Motor neuron (in vitro differentiated cells): ENCODE measurements at regions not wholly inside any gene's neighbourhood (a gene's known extent, or its start where the extent isn't known, plus 50 kb on each side); places are given as distances from the start of the nearest gene placed in this dataset.
A peak's percentile ranks its signal among the peaks of the same experiment; 100 is the strongest.

ENCODE experiments used
- ATAC-seq, 8 experiments: fragments of 200-7000 bp; cut with Tn5 transposase; replicated peaks in 6 of 8; 2 replicates each; pipeline ENCODE4 v1.8.0; 2021; ENCODE audit warnings: mild to moderate bottlenecking in 8 of 8, moderate library complexity in 8 of 8
- H3K27ac ChIP-seq, 2 donors: fragments of 250-450 bp; sonication (Bioruptor Pico); 2 replicates each; pipeline ENCODE4 v1.9.0; 2021; ENCODE audit warnings: antibody characterized with exemption in 2 of 2, mild to moderate bottlenecking in 2 of 2, moderate library complexity in 1 of 2
- H3K4me1 ChIP-seq, 2 donors: fragments of 250-450 bp; sonication (Bioruptor Pico); replicated peaks in 1 of 2; 2 replicates each; pipeline ENCODE4 v1.6.1; 2021; ENCODE audit warnings: antibody characterized with exemption in 2 of 2, mild to moderate bottlenecking in 2 of 2, moderate library complexity in 1 of 2
- H3K4me3 ChIP-seq, 5 donors: fragments of 250-450 bp; sonication (Bioruptor Pico); 2 replicates each; pipeline ENCODE4 v1.9.0; 2021; ENCODE audit warnings: antibody characterized with exemption in 5 of 5, mild to moderate bottlenecking in 5 of 5, moderate library complexity in 4 of 5
- WGBS, 10 experiments: fragments of 450-650 bp; shearing (Covaris generic); methylation state at CpG; one replicate each; pipeline ENCODE4 v1.0.0; 2022; 5-methylcytosine and 5-hydroxymethylcytosine counted together
- in situ Hi-C, 9 experiments: fragments of 400-800 bp; cut with MboI; loops; one replicate each; pipeline ENCODE4 v1.15.0; 2021; ENCODE audit warnings: low sequenced_read_pairs in 9 of 9, low pct_unique_long_range_greater_than_20kb in 2 of 9; ENCODE audit not compliant: unreplicated experiment in 9 of 9

- Histone ChIP-seq H3K27ac (no peak overlapping the region), H3K4me3 (no peak overlapping the region), H3K4me1 (no peaks in the 10 kb centered on the region)
- peak in 2 of 8 experiments; percentile 17 to 40 for ATAC-seq
- in situ Hi-C loops = no loop called here
These were observed 286.0 kb downstream of the HAO1 start for GRCh38 chr20:7654231-7654630.

- WGBS, 10 experiments = 29 to 100% (median 63%) methylated on average over 1 to 4 of the region's 4 CpGs; no CpG with 5 or more reads in 3 of the 10 experiments
- Histone ChIP-seq H3K4me1 (no peaks in the 10 kb centered on the region), H3K4me3 (no peak overlapping the region), H3K27ac (no peak overlapping the region)
- in situ Hi-C loops = no loop called here
- ATAC-seq = peak in 2 of 8 experiments; percentile 71 to 75
These were observed 283.4 kb downstream of the HAO1 start for GRCh38 chr20:7656687-7657467.

GRCh38 chr20:7657569-7657968, 282.7 kb downstream of the HAO1 start:
- peak in 1 of 8 experiments; percentile 23 for ATAC-seq
- Histone ChIP-seq H3K4me3 (no peak overlapping the region), H3K27ac (no peak overlapping the region), H3K4me1 (no peaks in the 10 kb centered on the region)
- 29 to 100% (median 75%) methylated on average over 1 to 2 of the region's 2 CpGs for WGBS, 10 experiments
- in situ Hi-C loops = no loop called here

- in situ Hi-C loops = no loop called here
- 50 to 100% (median 72%) methylated on average over 1 to 3 of the region's 3 CpGs; no CpG with 5 or more reads in 1 of the 10 experiments for WGBS, 10 experiments
- no peak overlapping the region for H3K27ac ChIP-seq
- H3K4me3 ChIP-seq = no peak overlapping the region
- ATAC-seq = no peak
- no peaks in the 10 kb centered on the region for H3K4me1 ChIP-seq
These were observed 280.1 kb downstream of the HAO1 start for GRCh38 chr20:7660165-7660564.

- 29 to 100% (median 49%) methylated on average over 1 to 2 of the region's 2 CpGs; no CpG with 5 or more reads in 4 of the 10 experiments for WGBS, 10 experiments
- Histone ChIP-seq H3K4me3 (no peak overlapping the region), H3K27ac (no peak overlapping the region), H3K4me1 (no peaks in the 10 kb centered on the region)
- in situ Hi-C loops = no loop called here
- ATAC-seq = peak in 1 of 8 experiments; percentile 32
These were observed 274.9 kb downstream of the HAO1 start for GRCh38 chr20:7665376-7665775.

- Histone ChIP-seq H3K4me1 (no peaks in the 10 kb centered on the region), H3K27ac (no peak overlapping the region), H3K4me3 (no peak overlapping the region)
- no peak for ATAC-seq
- in situ Hi-C loops = no loop called here
- 67 to 100% (median 90%) methylated on average over 2 to 4 of the region's 4 CpGs; no CpG with 5 or more reads in 1 of the 10 experiments for WGBS, 10 experiments
These were observed 273.1 kb downstream of the HAO1 start for GRCh38 chr20:7667194-7667593.

- 44 to 92% (median 76%) methylated on average over 2 to 7 of the region's 7 CpGs; no CpG with 5 or more reads in 1 of the 10 experiments for WGBS, 10 experiments
- in situ Hi-C loops = no loop called here
- ATAC-seq = no peak
- Histone ChIP-seq H3K4me1 (no peaks in the 10 kb centered on the region), H3K4me3 (no peak overlapping the region), H3K27ac (no peak overlapping the region)
These were observed 267.7 kb downstream of the HAO1 start for GRCh38 chr20:7672571-7672970.

- in situ Hi-C loops = no loop called here
- Histone ChIP-seq H3K4me3 (no peak overlapping the region), H3K4me1 (no peaks in the 10 kb centered on the region), H3K27ac (no peak overlapping the region)
- WGBS, 10 experiments = 8 to 100% (median 64%) methylated on average over 1 to 2 of the region's 2 CpGs; no CpG with 5 or more reads in 2 of the 10 experiments
- no peak for ATAC-seq
These were observed 266.4 kb downstream of the HAO1 start for GRCh38 chr20:7673841-7674240.

- no peak for ATAC-seq
- no peak overlapping the region for H3K27ac ChIP-seq
- H3K4me3 ChIP-seq = no peak overlapping the region
- in situ Hi-C loops = no loop called here
- WGBS, 10 experiments = 67 to 100% (median 95%) methylated on average over 1 to 3 of the region's 3 CpGs; no CpG with 5 or more reads in 4 of the 10 experiments
- no peaks in the 10 kb centered on the region for H3K4me1 ChIP-seq
These were observed 257.3 kb downstream of the HAO1 start for GRCh38 chr20:7682916-7683315.

- in situ Hi-C loops = no loop called here
- Histone ChIP-seq H3K27ac (no peak overlapping the region), H3K4me3 (no peak overlapping the region), H3K4me1 (no peaks in the 10 kb centered on the region)
- ATAC-seq = peak in 3 of 8 experiments; percentile 28 to 67 (median 56)
These were observed 253.2 kb downstream of the HAO1 start for GRCh38 chr20:7687065-7687464.

- no peaks in the 10 kb centered on the region for H3K4me1 ChIP-seq
- in situ Hi-C loops = no loop called here
- H3K4me3 ChIP-seq = no peak overlapping the region
- 43 to 100% (median 75%) methylated on average over 2 to 3 of the region's 3 CpGs; no CpG with 5 or more reads in 6 of the 10 experiments for WGBS, 10 experiments
- no peak overlapping the region for H3K27ac ChIP-seq
- no peak for ATAC-seq
These were observed 251.1 kb downstream of the HAO1 start for GRCh38 chr20:7689151-7689550.

- WGBS, 10 experiments = 17 to 100% (median 62%) methylated on average over 1 to 4 of the region's 4 CpGs; no CpG with 5 or more reads in 1 of the 10 experiments
- in situ Hi-C loops = no loop called here
- H3K4me1 ChIP-seq = peaks cover 8 to 14% of the 10 kb centered on the region in 2 donors
- ATAC-seq = peak in 3 of 8 experiments; percentile 62 to 97 (median 78)
- H3K27ac ChIP-seq = no peak overlapping the region
- H3K4me3 ChIP-seq = no peak overlapping the region
These were observed 248.5 kb downstream of the HAO1 start for GRCh38 chr20:7691647-7692269.

- H3K4me1 ChIP-seq = peaks cover 8 to 14% of the 10 kb centered on the region in 2 donors
- WGBS, 10 experiments = 100% methylated on average over 1 of the region's 1 CpG; no CpG with 5 or more reads in 8 of the 10 experiments
- peak in 2 of 8 experiments; percentile 16 to 20 for ATAC-seq
- no peak overlapping the region for H3K27ac ChIP-seq
- in situ Hi-C loops = no loop called here
- no peak overlapping the region for H3K4me3 ChIP-seq
These were observed 247.8 kb downstream of the HAO1 start for GRCh38 chr20:7692478-7692877.
